SK-N-MC (cell line): ENCODE measurements at regions not wholly inside any gene's neighbourhood (a gene's known extent, or its start where the extent isn't known, plus 50 kb on each side); places are given as distances from the start of the nearest gene placed in this dataset.

Experiments
- EZH2 ChIP-seq: fragments of 200-600 bp; sonication (generic); IDR thresholded peaks from one replicate; pipeline ENCODE4 v1.6.1; 2017; ENCODE audit warnings: antibody characterized with exemption
- FOXP2 ChIP-seq: optimal IDR thresholded peaks from 2 replicates; pipeline ENCODE3; 2011; ENCODE audit warnings: mild to moderate bottlenecking, moderate library complexity; ENCODE audit not compliant: insufficient read depth; ENCODE audit errors: extremely low read length, control extremely low read depth
- POLR2AphosphoS5 ChIP-seq: IDR thresholded peaks from 2 replicates; pipeline ENCODE4 v1.6.1; 2012; ENCODE audit warnings: mild to moderate bottlenecking, low read depth, low read length, borderline replicate concordance

DNA sequence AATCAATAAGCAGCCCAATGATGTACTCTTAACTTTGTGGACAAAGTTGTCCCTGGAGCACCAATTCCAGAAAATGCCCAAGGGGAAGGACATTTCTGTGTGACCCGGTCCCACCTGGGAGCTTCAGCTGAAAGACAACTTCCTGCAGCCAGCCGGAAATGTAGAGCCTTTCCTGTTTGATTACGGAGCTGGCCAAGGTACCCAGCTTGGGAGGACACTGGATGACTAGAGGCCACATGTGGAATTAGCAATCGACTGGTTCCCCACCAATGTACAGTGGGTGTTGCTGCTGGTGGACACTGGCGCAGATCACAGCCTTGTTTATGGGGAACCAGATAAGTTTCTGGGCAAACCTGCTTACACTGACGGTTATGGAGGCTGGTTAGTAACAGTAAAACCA is 53.0 kb upstream of the ZC3H15 start:
- TF ChIP-seq POLR2AphosphoS5: no peak
- TF ChIP-seq EZH2: no peak
- TF ChIP-seq FOXP2: no peak
